ENCODE measurements at regions not wholly inside any gene's neighbourhood (a gene's known extent, or its start where the extent isn't known, plus 50 kb on each side); places are given as distances from the start of the nearest gene placed in this dataset.

DNA sequence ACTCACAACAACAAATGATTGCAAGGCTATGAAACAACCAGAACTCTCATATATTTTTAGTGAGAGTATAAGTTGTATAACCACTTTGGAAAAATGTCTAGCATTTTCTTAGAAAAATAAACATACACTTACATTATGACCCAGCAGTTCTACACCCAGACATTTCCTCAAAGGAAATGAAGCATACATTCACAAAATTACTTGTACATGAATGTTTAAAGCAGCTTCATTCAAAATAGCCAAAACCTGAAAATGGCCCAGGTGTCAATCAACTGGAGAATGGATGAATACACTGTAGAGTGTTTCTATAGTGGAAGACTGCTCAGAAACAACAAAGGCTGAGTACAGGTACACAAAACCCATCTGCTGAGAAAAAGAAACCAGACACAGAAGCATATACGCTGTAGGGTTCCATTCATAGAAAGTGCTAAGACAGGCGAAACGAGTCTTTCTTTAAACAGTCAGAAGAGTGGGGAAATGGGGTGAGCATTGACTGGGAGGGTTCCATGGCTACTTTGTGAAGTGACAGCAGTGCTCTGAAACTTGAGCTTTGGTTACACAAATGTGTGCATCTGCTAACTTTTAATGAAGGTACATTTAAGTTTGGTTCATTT is 799.0 kb downstream of the DCDC2C start:
- H3K4me2 ChIP-seq (ENCODE audit: unreplicated experiment) = no peak overlapping the region
- in situ Hi-C loops (cut with MboI) = no loop called here
- no peak for DNase-seq

DNA sequence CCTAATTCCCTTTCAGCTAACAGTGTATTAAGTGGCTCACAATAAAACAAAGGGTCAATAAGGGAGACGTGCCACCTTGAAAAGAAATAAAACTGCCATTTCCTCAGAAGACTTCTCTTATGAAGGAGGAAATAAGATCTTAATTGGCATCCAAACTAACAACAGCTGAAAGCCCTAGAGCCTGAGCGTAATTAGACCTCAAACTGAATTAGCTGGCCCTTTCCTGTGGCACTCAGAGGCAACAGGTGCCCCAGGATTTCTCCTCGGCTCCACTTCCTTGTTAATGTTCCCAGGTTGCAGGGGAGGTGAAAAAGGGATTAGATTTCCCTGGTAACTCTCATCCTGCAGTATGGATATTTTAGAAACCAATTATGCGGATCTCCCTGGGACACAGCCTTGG is 804.3 kb downstream of the DCDC2C start:
- Histone ChIP-seq H3K4me3 (no peak overlapping the region), H2AFZ (no peak overlapping the region), H3F3A (ENCODE audit: insufficient read depth) (no peaks in the 10 kb centered on the region), H3K4me2 (ENCODE audit: unreplicated experiment) (no peak overlapping the region), H4K20me1 (ENCODE audit: insufficient read depth) (no peaks in the 10 kb centered on the region), H3K79me2 (ENCODE audit: insufficient read depth) (no peaks in the 10 kb centered on the region), H3K9ac (no peak overlapping the region), H3K9me3 (ENCODE audit: low read depth) (no peaks in the 10 kb centered on the region), H3K9me2 (ENCODE audit: insufficient read depth) (no peaks in the 10 kb centered on the region), H3K27me3 (replicated peaks; ENCODE audit: insufficient read depth) (no peaks in the 10 kb centered on the region), H3K4me1 (ENCODE audit: insufficient read depth) (no peaks in the 10 kb centered on the region), H3K36me3 (ENCODE audit: low read depth) (no peaks in the 10 kb centered on the region), H3K27ac (no peak overlapping the region)
- TF ChIP-seq EZH2 (IDR thresholded peaks at IDR 0.05; ENCODE audit: insufficient read depth, poor library complexity, severe bottlenecking) (no peak), EZH2phosphoT487 (IDR thresholded peaks at IDR 0.05; ENCODE audit: insufficient read depth, low read depth) (no peak)
- no peak for DNase-seq
- 17 to 32% methylated on average over 4 of the region's 4 CpGs for WGBS, 2 experiments (ENCODE audit: low coverage in 1 of 2, low lambda C conversion rate in 2 of 2, missing lambda C conversion rate in 2 of 2)
- in situ Hi-C loops (cut with MboI) = no loop called here

More for the DNA sequence above, 799.0 kb downstream of the DCDC2C start:
- WGBS, 2 experiments (ENCODE audit: low coverage in 1 of 2, low lambda C conversion rate in 2 of 2, missing lambda C conversion rate in 2 of 2) = 46 to 48% methylated on average over 3 of the region's 3 CpGs
- no peak overlapping the region for H3K9ac ChIP-seq
- H4K20me1 ChIP-seq (ENCODE audit: insufficient read depth) = no peaks in the 10 kb centered on the region
- no peaks in the 10 kb centered on the region for H3K27me3 ChIP-seq (replicated peaks; ENCODE audit: insufficient read depth)
- no peaks in the 10 kb centered on the region for H3K9me2 ChIP-seq (ENCODE audit: insufficient read depth)
- H3K79me2 ChIP-seq (ENCODE audit: insufficient read depth) = no peaks in the 10 kb centered on the region
- H3K4me1 ChIP-seq (ENCODE audit: insufficient read depth) = no peaks in the 10 kb centered on the region
- H3F3A ChIP-seq (ENCODE audit: insufficient read depth) = no peaks in the 10 kb centered on the region
- no peak overlapping the region for H2AFZ ChIP-seq
- no peak overlapping the region for H3K27ac ChIP-seq
- H3K36me3 ChIP-seq (ENCODE audit: low read depth) = no peaks in the 10 kb centered on the region
- H3K4me3 ChIP-seq = no peak overlapping the region
- TF ChIP-seq EZH2phosphoT487 (IDR thresholded peaks at IDR 0.05; ENCODE audit: insufficient read depth, low read depth) (no peak), EZH2 (IDR thresholded peaks at IDR 0.05; ENCODE audit: insufficient read depth, poor library complexity, severe bottlenecking) (no peak)
- no peaks in the 10 kb centered on the region for H3K9me3 ChIP-seq (ENCODE audit: low read depth)

GRCh38 chr2:4515871-4516761 is 812.7 kb downstream of the DCDC2C start:
- no peaks in the 10 kb centered on the region for H3K9me2 ChIP-seq (ENCODE audit: insufficient read depth)
- no peak overlapping the region for H3K4me2 ChIP-seq (ENCODE audit: unreplicated experiment)
- H3K9me3 ChIP-seq (ENCODE audit: low read depth) = peaks cover 3% of the 10 kb centered on the region
- H2AFZ ChIP-seq = no peak overlapping the region
- H3K27ac ChIP-seq = no peak overlapping the region
- H3K4me3 ChIP-seq = no peak overlapping the region
- in situ Hi-C loops (cut with MboI) = no loop called here
- DNase-seq = no peak
- no peaks in the 10 kb centered on the region for H3K27me3 ChIP-seq (replicated peaks; ENCODE audit: insufficient read depth)
- WGBS, 2 experiments (ENCODE audit: low coverage in 1 of 2, low lambda C conversion rate in 2 of 2, missing lambda C conversion rate in 2 of 2) = 5% methylated on average over 11 of the region's 11 CpGs
- H3K36me3 ChIP-seq (ENCODE audit: low read depth) = no peaks in the 10 kb centered on the region
- H3K4me1 ChIP-seq (ENCODE audit: insufficient read depth) = no peaks in the 10 kb centered on the region
- TF ChIP-seq EZH2 (IDR thresholded peaks at IDR 0.05; ENCODE audit: insufficient read depth, poor library complexity, severe bottlenecking) (no peak), EZH2phosphoT487 (IDR thresholded peaks at IDR 0.05; ENCODE audit: insufficient read depth, low read depth) (no peak)
- no peaks in the 10 kb centered on the region for H3K79me2 ChIP-seq (ENCODE audit: insufficient read depth)
- no peak overlapping the region for H3K9ac ChIP-seq
- no peaks in the 10 kb centered on the region for H4K20me1 ChIP-seq (ENCODE audit: insufficient read depth)
- H3F3A ChIP-seq (ENCODE audit: insufficient read depth) = no peaks in the 10 kb centered on the region

DNA sequence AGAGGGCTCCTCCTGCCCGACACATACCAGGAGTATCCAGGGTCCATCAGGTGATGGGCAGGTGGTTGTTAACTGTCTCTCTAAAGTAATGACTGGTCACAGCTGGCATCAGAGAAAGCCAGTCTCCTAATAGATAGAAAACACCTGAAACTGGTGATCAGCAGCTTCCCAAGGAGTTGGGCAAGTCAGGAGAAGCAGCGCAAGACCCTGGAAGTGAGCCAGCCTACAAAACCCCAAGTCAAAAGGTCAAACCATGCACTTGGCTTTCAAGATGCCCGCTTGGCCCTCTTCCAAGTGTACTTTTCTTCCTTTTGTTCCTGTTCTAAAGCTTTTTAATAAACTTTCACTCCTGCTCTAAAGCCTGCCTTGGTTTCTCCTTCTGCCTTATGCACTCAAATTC is 815.2 kb downstream of the DCDC2C start:
- DNase-seq = no peak
- Histone ChIP-seq H3K27ac (no peak overlapping the region), H3K79me2 (ENCODE audit: insufficient read depth) (no peaks in the 10 kb centered on the region), H3K9me2 (ENCODE audit: insufficient read depth) (no peaks in the 10 kb centered on the region), H3K27me3 (replicated peaks; ENCODE audit: insufficient read depth) (no peaks in the 10 kb centered on the region), H2AFZ (no peak overlapping the region), H4K20me1 (ENCODE audit: insufficient read depth) (no peaks in the 10 kb centered on the region), H3K9me3 (ENCODE audit: low read depth) (peaks cover 3% of the 10 kb centered on the region), H3K4me1 (ENCODE audit: insufficient read depth) (no peaks in the 10 kb centered on the region), H3F3A (ENCODE audit: insufficient read depth) (no peaks in the 10 kb centered on the region), H3K4me3 (no peak overlapping the region), H3K36me3 (ENCODE audit: low read depth) (no peaks in the 10 kb centered on the region), H3K4me2 (ENCODE audit: unreplicated experiment) (no peak overlapping the region), H3K9ac (no peak overlapping the region)
- TF ChIP-seq EZH2phosphoT487 (IDR thresholded peaks at IDR 0.05; ENCODE audit: insufficient read depth, low read depth) (no peak), EZH2 (IDR thresholded peaks at IDR 0.05; ENCODE audit: insufficient read depth, poor library complexity, severe bottlenecking) (no peak)
- WGBS, 2 experiments (ENCODE audit: low coverage in 1 of 2, low lambda C conversion rate in 2 of 2, missing lambda C conversion rate in 2 of 2) = 38 to 52% methylated on average over 3 of the region's 3 CpGs
- in situ Hi-C loops (cut with MboI) = no loop called here

Measured in GM23248 (cell line).